Adrenal gland (tissue), 9 donors: ENCODE measurements at regions not wholly inside any gene's neighbourhood (a gene's known extent, or its start where the extent isn't known, plus 50 kb on each side); places are given as distances from the start of the nearest gene placed in this dataset.

ENCODE experiments used
- DNase-seq, 7 donors: peaks; one replicate each; pipeline ENCODE4 v3.0.0-alpha.2; 2019 to 2020
- H3K27ac ChIP-seq, 5 donors: fragments of 200-600 bp; sonication (generic) in 4 of 5; 1 replicate in 3 of 5; 2 replicates in 2 of 5; pipeline versions ENCODE4 v1.5.1 to v1.8.0; 2016 to 2020; ENCODE audit warnings: mild to moderate bottlenecking in 1 of 5
- H3K27me3 ChIP-seq: fragments of 200-600 bp; 2 replicates; pipeline ENCODE4 v1.8.0; 2021
- H3K36me3 ChIP-seq, 2 donors: fragments of 200-600 bp; replicated peaks in 1 of 2; 1 replicate in 1 of 2; 2 replicates in 1 of 2; pipeline versions ENCODE4 v1.5.1 to v1.8.0; 2018 to 2022
- H3K4me1 ChIP-seq, 2 donors: fragments of 200-600 bp; replicated peaks in 1 of 2; 1 replicate in 1 of 2; 2 replicates in 1 of 2; pipeline versions ENCODE4 v1.5.1 to v1.8.0; 2018 to 2021
- H3K4me3 ChIP-seq, 4 donors: fragments of 200-600 bp; sonication (generic) in 3 of 4; one replicate each; pipeline ENCODE4 v1.5.1; 2016 to 2018
- H3K9me3 ChIP-seq, 3 donors: fragments of 200-600 bp; sonication (generic) in 1 of 3; replicated peaks in 1 of 3; 1 replicate in 2 of 3; 2 replicates in 1 of 3; pipeline versions ENCODE4 v1.5.1 to v1.8.0; 2016 to 2021
- POLR2A ChIP-seq, 2 donors: fragments of 450-650 bp; IDR thresholded peaks; one replicate each; pipeline ENCODE4 v1.6.1; 2017; ENCODE audit warnings: antibody characterized with exemption in 2 of 2, mild to moderate bottlenecking in 2 of 2, moderate library complexity in 1 of 2
- WGBS, 4 donors: extraction: QIAGEN DNeasy Blood & Tissue Kit in 2 of 4; methylation state at CpG; one replicate each; pipeline versions ENCODE4 v1.1.5 to v1.1.7; 2013 to 2017; 5-methylcytosine and 5-hydroxymethylcytosine counted together
- intact Hi-C, 2 donors: fragments of 100-400 bp; cut with DNase I; formaldehyde crosslinking; loops; one replicate each; pipeline versions ENCODE4 v1.14.1 to v1.15.0; 2022 to 2023
- TF ChIP-seq, protein P1 (sequence below), 6 experiments: fragments of 450-650 bp in 4 of 6; fragments of 200-600 bp in 2 of 6; sonication (generic) in 1 of 6; IDR thresholded peaks; 1 replicate in 5 of 6; 2 replicates in 1 of 6; pipeline versions ENCODE4 v1.5.1 to v1.8.0; 2016 to 2021; ENCODE audit warnings: antibody characterized with exemption in 6 of 6, mild to moderate bottlenecking in 2 of 6, moderate library complexity in 1 of 6
- donor health status: healthy with polysubstance abuse.
- donor health status: Bipolar disorder and iron deficiency.
- donor health status: DM: yes; HTN: yes; CAD: no.
- donor health status: DM: no; HTN: no; CAD: no.
- donor health status: DM: no; HTN: no; CAD: no.

- Histone ChIP-seq H3K27me3 (no peaks in the 10 kb centered on the region), H3K4me3 (no peak overlapping the region), H3K9me3 (no peaks in the 10 kb centered on the region), H3K27ac (no peak overlapping the region), H3K4me1 (no peaks in the 10 kb centered on the region), H3K36me3 (no peaks in the 10 kb centered on the region)
- intact Hi-C loops = no loop called here
- 76 to 86% (median 82%) methylated on average over 1 of the region's 1 CpG for WGBS, 4 donors
- DNase-seq = no peak
- no peak for TF ChIP-seq POLR2A (IDR thresholded peaks at IDR 0.05)
- TF ChIP-seq, protein P1, sequence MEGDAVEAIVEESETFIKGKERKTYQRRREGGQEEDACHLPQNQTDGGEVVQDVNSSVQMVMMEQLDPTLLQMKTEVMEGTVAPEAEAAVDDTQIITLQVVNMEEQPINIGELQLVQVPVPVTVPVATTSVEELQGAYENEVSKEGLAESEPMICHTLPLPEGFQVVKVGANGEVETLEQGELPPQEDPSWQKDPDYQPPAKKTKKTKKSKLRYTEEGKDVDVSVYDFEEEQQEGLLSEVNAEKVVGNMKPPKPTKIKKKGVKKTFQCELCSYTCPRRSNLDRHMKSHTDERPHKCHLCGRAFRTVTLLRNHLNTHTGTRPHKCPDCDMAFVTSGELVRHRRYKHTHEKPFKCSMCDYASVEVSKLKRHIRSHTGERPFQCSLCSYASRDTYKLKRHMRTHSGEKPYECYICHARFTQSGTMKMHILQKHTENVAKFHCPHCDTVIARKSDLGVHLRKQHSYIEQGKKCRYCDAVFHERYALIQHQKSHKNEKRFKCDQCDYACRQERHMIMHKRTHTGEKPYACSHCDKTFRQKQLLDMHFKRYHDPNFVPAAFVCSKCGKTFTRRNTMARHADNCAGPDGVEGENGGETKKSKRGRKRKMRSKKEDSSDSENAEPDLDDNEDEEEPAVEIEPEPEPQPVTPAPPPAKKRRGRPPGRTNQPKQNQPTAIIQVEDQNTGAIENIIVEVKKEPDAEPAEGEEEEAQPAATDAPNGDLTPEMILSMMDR (IDR thresholded peaks at IDR 0.05) = no peak
Observed at GRCh38 chr3:150049317-150049716, 78.6 kb upstream of the PFN2 start.

DNA sequence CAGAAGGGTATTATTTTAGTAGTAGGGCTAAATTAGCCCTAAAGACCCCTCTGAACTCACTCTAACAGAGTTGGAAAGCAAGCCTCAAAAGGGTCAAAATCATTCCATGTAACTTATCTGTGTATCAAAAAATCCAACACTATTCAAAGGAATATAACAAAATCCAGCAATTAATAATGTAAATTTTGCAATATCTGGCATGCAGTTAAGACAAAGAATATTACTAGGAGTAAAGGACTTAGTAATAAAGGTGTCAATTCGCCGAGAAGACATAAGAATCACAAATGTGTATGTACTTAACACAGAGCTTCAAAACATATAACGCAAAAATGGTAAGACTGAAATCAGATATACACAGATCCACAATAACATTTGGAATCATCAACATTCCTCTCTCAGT, 71.2 kb upstream of the PFN2 start:
- Histone ChIP-seq H3K36me3 (no peaks in the 10 kb centered on the region), H3K27me3 (no peaks in the 10 kb centered on the region), H3K4me1 (no peaks in the 10 kb centered on the region), H3K4me3 (no peak overlapping the region), H3K9me3 (peaks cover 0 to 7% (median 0%) of the 10 kb centered on the region in 3 donors), H3K27ac (no peak overlapping the region)
- no peak for DNase-seq
- intact Hi-C loops = no loop called here
- no peak for TF ChIP-seq POLR2A (IDR thresholded peaks at IDR 0.05)
- TF ChIP-seq, protein P1 (IDR thresholded peaks at IDR 0.05) = no peak
- 85 to 96% (median 90%) methylated on average over 3 of the region's 3 CpGs for WGBS, 4 donors

DNA sequence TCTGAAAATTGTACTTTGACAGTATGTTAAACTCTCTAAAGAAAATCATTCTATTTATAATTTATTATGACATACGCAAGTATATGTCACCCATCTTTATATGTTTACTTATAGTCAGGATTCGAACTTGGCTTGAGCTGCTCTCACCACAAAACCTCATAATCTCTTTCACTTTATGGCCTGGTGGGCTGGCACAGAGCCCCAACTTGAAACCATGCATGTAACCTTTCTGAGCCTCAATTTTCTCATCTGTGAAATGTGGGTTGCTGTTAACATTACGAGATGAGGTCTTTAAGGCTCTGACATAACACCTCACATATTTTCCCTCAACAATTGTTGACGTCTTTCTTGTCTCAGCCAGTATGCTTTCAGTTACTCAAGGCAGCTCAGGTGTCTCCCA, 69.4 kb upstream of the PFN2 start:
- Histone ChIP-seq H3K4me3 (no peak overlapping the region), H3K27ac (no peak overlapping the region), H3K9me3 (peaks cover 0 to 7% (median 0%) of the 10 kb centered on the region in 3 donors), H3K27me3 (no peaks in the 10 kb centered on the region), H3K4me1 (no peaks in the 10 kb centered on the region), H3K36me3 (no peaks in the 10 kb centered on the region)
- 61 to 75% (median 73%) methylated on average over 4 of the region's 4 CpGs for WGBS, 4 donors
- DNase-seq = no peak
- intact Hi-C loops = no loop called here
- TF ChIP-seq, protein P1 (IDR thresholded peaks at IDR 0.05) = no peak
- TF ChIP-seq POLR2A (IDR thresholded peaks at IDR 0.05) = no peak

DNA sequence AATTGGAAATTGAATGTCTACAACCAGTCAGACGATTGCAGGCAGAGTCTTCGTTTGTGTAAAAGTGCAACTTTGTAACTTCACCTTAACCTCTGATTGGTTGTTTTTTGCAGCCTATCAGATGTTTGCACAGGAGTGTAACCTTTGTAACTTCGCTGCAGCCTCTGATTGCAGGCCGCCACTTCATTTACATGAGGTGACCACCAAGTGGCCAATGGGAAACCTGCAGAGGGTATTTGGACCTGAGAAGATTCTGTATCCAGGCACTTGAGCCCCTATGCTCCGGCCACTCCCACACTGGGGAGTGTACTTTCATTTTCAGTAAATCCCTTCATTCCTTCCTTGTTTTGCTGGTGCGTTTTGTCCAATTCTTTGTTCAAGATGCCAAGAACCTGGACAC, 68.1 kb upstream of the PFN2 start:
- no peak for DNase-seq
- H3K4me3 ChIP-seq = no peak overlapping the region
- H3K9me3 ChIP-seq = peaks cover 0 to 7% (median 0%) of the 10 kb centered on the region in 3 donors
- TF ChIP-seq, protein P1 (IDR thresholded peaks at IDR 0.05) = no peak
- no peak for TF ChIP-seq POLR2A (IDR thresholded peaks at IDR 0.05)
- H3K27ac ChIP-seq = no peak overlapping the region
- no peaks in the 10 kb centered on the region for H3K4me1 ChIP-seq
- H3K27me3 ChIP-seq = no peaks in the 10 kb centered on the region
- WGBS, 4 donors = 74 to 86% (median 81%) methylated on average over 6 of the region's 6 CpGs
- H3K36me3 ChIP-seq = no peaks in the 10 kb centered on the region
- intact Hi-C loops = no loop called here
